GM23248 (cell line): ENCODE measurements at regions not wholly inside any gene's neighbourhood (a gene's known extent, or its start where the extent isn't known, plus 50 kb on each side); places are given as distances from the start of the nearest gene placed in this dataset.

ENCODE experiments used
- EZH2 ChIP-seq: fragments of 200-600 bp; sonication (generic); IDR thresholded peaks from 2 replicates; pipeline ENCODE4 v1.6.1; 2018; ENCODE audit warnings: antibody characterized with exemption, mild to moderate bottlenecking; ENCODE audit not compliant: insufficient read depth, poor library complexity, severe bottlenecking
- EZH2phosphoT487 ChIP-seq: fragments of 200-600 bp; sonication (generic); IDR thresholded peaks from 2 replicates; pipeline ENCODE4 v1.6.1; 2018; ENCODE audit warnings: antibody characterized with exemption, moderate library complexity, mild to moderate bottlenecking, low read depth; ENCODE audit not compliant: insufficient read depth

- no peak for TF ChIP-seq EZH2
- TF ChIP-seq EZH2phosphoT487, result no peak
Measured at GRCh38 chr18:60943297-60943696, 389.9 kb upstream of the CDH20 start.
